HPDE6-E6E7 (cell line): ENCODE measurements at regions not wholly inside any gene's neighbourhood (a gene's known extent, or its start where the extent isn't known, plus 50 kb on each side); places are given as distances from the start of the nearest gene placed in this dataset.

Source experiments
- DNase-seq: peaks from one replicate; pipeline ENCODE4 v3.0.0; 2011; ENCODE audit warnings: missing footprints; ENCODE audit errors: extremely low spot score

GRCh38 chr10:61188691-61189090 is 244.7 kb upstream of the RHOBTB1 start:
- no peak for DNase-seq

- no peak for DNase-seq
These were observed 244.1 kb upstream of the RHOBTB1 start for GRCh38 chr10:61188101-61188500.

GRCh38 chr10:61187601-61188000 is 243.6 kb upstream of the RHOBTB1 start:
- DNase-seq = no peak

- DNase-seq = no peak
These were observed 242.4 kb upstream of the RHOBTB1 start for GRCh38 chr10:61186408-61186807.

- DNase-seq = no peak
These were observed 240.4 kb upstream of the RHOBTB1 start for GRCh38 chr10:61184429-61184828.

- no peak for DNase-seq
These were observed 240.0 kb upstream of the RHOBTB1 start for GRCh38 chr10:61183967-61184366.

GRCh38 chr10:61181832-61182231 is 237.8 kb upstream of the RHOBTB1 start:
- no peak for DNase-seq

GRCh38 chr10:61179771-61180170 is 235.8 kb upstream of the RHOBTB1 start:
- no peak for DNase-seq

- DNase-seq = no peak
These were observed 232.4 kb upstream of the RHOBTB1 start for GRCh38 chr10:61176424-61176823.

- DNase-seq = no peak
These were observed 231.3 kb upstream of the RHOBTB1 start for GRCh38 chr10:61175316-61175715.

- DNase-seq = no peak
These were observed 229.5 kb upstream of the RHOBTB1 start for GRCh38 chr10:61173450-61173849.

- no peak for DNase-seq
These were observed 228.4 kb upstream of the RHOBTB1 start for GRCh38 chr10:61172182-61172926.

GRCh38 chr10:61170594-61170993 is 226.6 kb upstream of the RHOBTB1 start:
- DNase-seq = no peak

- no peak for DNase-seq
These were observed 225.3 kb upstream of the RHOBTB1 start for GRCh38 chr10:61169294-61169693.

- DNase-seq = no peak
These were observed 222.5 kb upstream of the RHOBTB1 start for GRCh38 chr10:61166489-61166888.

- no peak for DNase-seq
These were observed 222.1 kb upstream of the RHOBTB1 start for GRCh38 chr10:61166065-61166464.

GRCh38 chr10:61164458-61165160 is 220.6 kb upstream of the RHOBTB1 start:
- DNase-seq = no peak

GRCh38 chr10:61163403-61163802 is 219.4 kb upstream of the RHOBTB1 start:
- DNase-seq = peak; percentile 9

GRCh38 chr10:61160253-61160652 is 216.3 kb upstream of the RHOBTB1 start:
- no peak for DNase-seq

GRCh38 chr10:61159253-61159652 is 215.3 kb upstream of the RHOBTB1 start:
- DNase-seq = no peak

GRCh38 chr10:61157182-61157581 is 213.2 kb upstream of the RHOBTB1 start:
- no peak for DNase-seq

- no peak for DNase-seq
These were observed 209.8 kb upstream of the RHOBTB1 start for GRCh38 chr10:61153771-61154170.

- DNase-seq = no peak
These were observed 207.1 kb upstream of the RHOBTB1 start for GRCh38 chr10:61151059-61151458.
